ENCODE measurements at regions not wholly inside any gene's neighbourhood (a gene's known extent, or its start where the extent isn't known, plus 50 kb on each side); places are given as distances from the start of the nearest gene placed in this dataset.

DNA sequence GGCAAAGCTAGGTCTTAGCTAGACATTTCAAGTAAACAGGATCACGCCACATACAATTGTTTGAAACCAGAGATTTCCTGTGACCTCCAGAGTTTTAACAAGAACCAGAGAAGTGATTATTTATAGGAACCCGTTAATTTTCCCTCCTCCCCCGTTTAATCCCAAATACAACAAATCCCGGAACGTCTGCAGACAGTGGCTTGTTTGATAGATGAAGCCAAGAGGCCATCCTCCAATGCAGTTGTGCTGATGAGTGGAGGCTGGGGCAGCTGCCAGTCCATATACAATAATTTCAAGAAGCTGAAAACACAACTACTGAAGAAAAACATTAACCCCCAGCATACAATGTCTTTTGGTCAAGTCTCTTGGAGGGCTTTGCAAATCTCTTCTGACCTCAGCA lies 971.6 kb upstream of the ZNF722 start:
- TF ChIP-seq, protein P1, sequence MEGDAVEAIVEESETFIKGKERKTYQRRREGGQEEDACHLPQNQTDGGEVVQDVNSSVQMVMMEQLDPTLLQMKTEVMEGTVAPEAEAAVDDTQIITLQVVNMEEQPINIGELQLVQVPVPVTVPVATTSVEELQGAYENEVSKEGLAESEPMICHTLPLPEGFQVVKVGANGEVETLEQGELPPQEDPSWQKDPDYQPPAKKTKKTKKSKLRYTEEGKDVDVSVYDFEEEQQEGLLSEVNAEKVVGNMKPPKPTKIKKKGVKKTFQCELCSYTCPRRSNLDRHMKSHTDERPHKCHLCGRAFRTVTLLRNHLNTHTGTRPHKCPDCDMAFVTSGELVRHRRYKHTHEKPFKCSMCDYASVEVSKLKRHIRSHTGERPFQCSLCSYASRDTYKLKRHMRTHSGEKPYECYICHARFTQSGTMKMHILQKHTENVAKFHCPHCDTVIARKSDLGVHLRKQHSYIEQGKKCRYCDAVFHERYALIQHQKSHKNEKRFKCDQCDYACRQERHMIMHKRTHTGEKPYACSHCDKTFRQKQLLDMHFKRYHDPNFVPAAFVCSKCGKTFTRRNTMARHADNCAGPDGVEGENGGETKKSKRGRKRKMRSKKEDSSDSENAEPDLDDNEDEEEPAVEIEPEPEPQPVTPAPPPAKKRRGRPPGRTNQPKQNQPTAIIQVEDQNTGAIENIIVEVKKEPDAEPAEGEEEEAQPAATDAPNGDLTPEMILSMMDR (IDR thresholded peaks at IDR 0.05; ENCODE audit: extremely low read depth in 1 of 2, insufficient read depth in 1 of 2, low read depth in 1 of 2, low read length in 2 of 2), result no peak
- TF ChIP-seq EZH2 (IDR thresholded peaks at IDR 0.05; ENCODE audit: borderline replicate concordance, low read depth, low read length, severe bottlenecking) (no peak), POLR2AphosphoS5 (IDR thresholded peaks at IDR 0.05; ENCODE audit: insufficient read depth, low read depth, low read length) (no peak), POLR2A (IDR thresholded peaks at IDR 0.05; ENCODE audit: low read depth, low read length) (no peak), GATA2 (IDR thresholded peaks at IDR 0.05; ENCODE audit: insufficient read depth, insufficient read length, low read depth, low read length) (no peak)
- TF ChIP-seq, protein P2, sequence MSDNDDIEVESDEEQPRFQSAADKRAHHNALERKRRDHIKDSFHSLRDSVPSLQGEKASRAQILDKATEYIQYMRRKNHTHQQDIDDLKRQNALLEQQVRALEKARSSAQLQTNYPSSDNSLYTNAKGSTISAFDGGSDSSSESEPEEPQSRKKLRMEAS (IDR thresholded peaks at IDR 0.05; ENCODE audit: insufficient read depth, insufficient read length), result no peak

Measured in endothelial cell of umbilical vein (primary cell).